GM12878 (cell line): ENCODE measurements at regions not wholly inside any gene's neighbourhood (a gene's known extent, or its start where the extent isn't known, plus 50 kb on each side); places are given as distances from the start of the nearest gene placed in this dataset.

Source experiments
- ATAC-seq: fragments of 200-7000 bp; cut with Tn5 transposase; 3 replicates; pipeline ENCODE4 v1.9.1; 2020; ENCODE audit warnings: mild to moderate bottlenecking, moderate library complexity
- BruUV-seq: library from RNA; stranded (reverse); fragments of 400-500 nt; replicated peaks from 2 replicates; lab custom pipeline; 2021; lab: Mats Ljungman, UMichigan
- CTCF ChIA-PET: fragments of 300-600 bp; sonication (Branson Sonifier 250); formaldehyde crosslinking; extraction: SDS; loops from one replicate; lab custom pipeline; 2021; ENCODE audit warnings: inconsistent platforms; lab: Yijun Ruan, JAX
- POLR2A ChIA-PET: fragments of 350-600 bp; formaldehyde crosslinking; extraction: SDS; loops from one replicate; lab custom pipeline; 2021; ENCODE audit warnings: inconsistent platforms; lab: Charles Lee
- RAD21 ChIA-PET: fragments of 300-600 bp; sonication (Branson Sonifier 250); formaldehyde crosslinking; loops from one replicate; lab custom pipeline; 2023; ENCODE audit warnings: antibody characterized with exemption; ENCODE audit not compliant: unreplicated experiment; lab: Charles Lee
- SMC1A ChIA-PET: fragments of 300-600 bp; sonication (Branson Sonifier 250); formaldehyde crosslinking; loops from one replicate; lab custom pipeline; 2023; ENCODE audit not compliant: unreplicated experiment, uncharacterized antibody; lab: Charles Lee
- DNase-seq: peaks from one replicate; pipeline ENCODE4 v3.0.0-alpha.2; 2011; ENCODE audit warnings: low read depth, low spot score
- FAIRE-seq: peaks from 3 replicates; lab custom pipeline; 2011; peaks lifted over from hg19 to GRCh38; lab: Jason Lieb, UNC
- H2AFZ ChIP-seq: 2 replicates; pipeline ENCODE4 v1.6.0; 2011; ENCODE audit warnings: low read depth, low read length, control low read depth; ENCODE audit not compliant: control insufficient read depth
- H3K27ac ChIP-seq: 2 replicates; pipeline ENCODE4 v1.5.1; 2011; ENCODE audit warnings: control low read depth; ENCODE audit not compliant: control insufficient read depth, insufficient read depth
- H3K27me3 ChIP-seq, 2 experiments: replicated peaks in 1 of 2; 2 replicates each; pipeline versions ENCODE4 v1.6.0 to v1.6.1; 2011; ENCODE audit warnings: low read length in 1 of 2; ENCODE audit not compliant: control insufficient read depth in 2 of 2, insufficient read depth in 2 of 2
- H3K36me3 ChIP-seq, 2 experiments: 2 replicates each; pipeline ENCODE4 v1.5.1; 2011; ENCODE audit warnings: low read length in 1 of 2; ENCODE audit not compliant: control insufficient read depth in 2 of 2, insufficient read depth in 2 of 2
- H3K4me1 ChIP-seq: 2 replicates; pipeline ENCODE4 v1.6.1; 2011; ENCODE audit warnings: mild to moderate bottlenecking, low read length, moderate library complexity, mixed read lengths; ENCODE audit not compliant: control insufficient read depth, insufficient read depth
- H3K4me2 ChIP-seq: 2 replicates; pipeline ENCODE4 v1.6.0; 2011; ENCODE audit warnings: control low read depth; ENCODE audit not compliant: control insufficient read depth, insufficient read depth
- H3K4me3 ChIP-seq: fragments of 200-600 bp; sonication (generic); 2 replicates; pipeline ENCODE4 v1.5.1; 2016
- H3K79me2 ChIP-seq: 2 replicates; pipeline ENCODE4 v1.6.0; 2011; ENCODE audit warnings: low read length; ENCODE audit not compliant: control insufficient read depth, insufficient read depth
- H3K9ac ChIP-seq: 2 replicates; pipeline ENCODE4 v1.8.0; 2011; ENCODE audit warnings: low read length, control low read depth, mixed read lengths; ENCODE audit not compliant: control insufficient read depth, insufficient read depth
- H3K9me3 ChIP-seq: replicated peaks from 3 replicates; pipeline ENCODE4 v1.5.1; 2011; ENCODE audit warnings: mild to moderate bottlenecking, low read length; ENCODE audit not compliant: control insufficient read depth, insufficient read depth
- H4K20me1 ChIP-seq: 2 replicates; pipeline ENCODE4 v1.6.0; 2011; ENCODE audit not compliant: control insufficient read depth, insufficient read depth
- ETV6 ChIP-seq, 2 experiments: fragments of 450-650 bp in 1 of 2; IDR thresholded peaks in 1 of 2; conservative IDR thresholded peaks in 1 of 2; 2 replicates each; pipeline ENCODE4 v1.6.1; 2014; ENCODE audit warnings: antibody characterized with exemption in 1 of 2, borderline replicate concordance in 1 of 2, low read depth in 1 of 2, mild to moderate bottlenecking in 1 of 2, moderate library complexity in 1 of 2
- LARP7 ChIP-seq: fragments of 450-650 bp; IDR thresholded peaks from 2 replicates; pipeline ENCODE4 v1.6.1; 2017; ENCODE audit warnings: mild to moderate bottlenecking
- MEF2B ChIP-seq: fragments of 450-650 bp; IDR thresholded peaks from 2 replicates; pipeline ENCODE4 v1.6.1; 2018; ENCODE audit warnings: mild to moderate bottlenecking, moderate library complexity; ENCODE audit not compliant: partially characterized antibody, poor library complexity, severe bottlenecking
- NR2C1 ChIP-seq: fragments of 450-650 bp; IDR thresholded peaks from 2 replicates; pipeline ENCODE4 v1.6.1; 2017; ENCODE audit warnings: antibody characterized with exemption, mild to moderate bottlenecking, moderate library complexity
- NR2C2 ChIP-seq: IDR thresholded peaks from 2 replicates; pipeline ENCODE4 v1.6.1; 2011; ENCODE audit warnings: borderline replicate concordance, low read depth; ENCODE audit not compliant: control insufficient read depth, insufficient read length
- NR2F1 ChIP-seq: fragments of 450-650 bp; conservative IDR thresholded peaks from 2 replicates; pipeline ENCODE4 v1.6.1; 2017; ENCODE audit warnings: mild to moderate bottlenecking
- PAX8 ChIP-seq: fragments of 450-650 bp; IDR thresholded peaks from 2 replicates; pipeline ENCODE4 v1.6.1; 2017; ENCODE audit warnings: mild to moderate bottlenecking, moderate library complexity
- POLR2AphosphoS2 ChIP-seq: IDR thresholded peaks from 2 replicates; pipeline ENCODE4 v1.6.1; 2011; ENCODE audit warnings: low read depth, mild to moderate bottlenecking, low read length, improper control_type of control experiment, moderate library complexity
- RCOR1 ChIP-seq: conservative IDR thresholded peaks from 2 replicates; pipeline ENCODE4 v1.6.1; 2012; ENCODE audit warnings: low read depth, low read length, improper control_type of control experiment
- SREBF1 ChIP-seq: IDR thresholded peaks from 2 replicates; pipeline ENCODE4 v1.6.1; 2012; ENCODE audit warnings: mild to moderate bottlenecking, low read length
- STAT1 ChIP-seq: fragments of 450-650 bp; conservative IDR thresholded peaks from 2 replicates; pipeline ENCODE4 v1.6.1; 2014; ENCODE audit warnings: antibody characterized with exemption, mild to moderate bottlenecking
- WGBS: methylation state at CpG from one replicate; pipeline ENCODE4 v1.1.6; 2016; ENCODE audit warnings: low lambda C conversion rate; ENCODE audit not compliant: insufficient replicate concordance, insufficient coverage; ENCODE audit errors: missing lambda C conversion rate; 5-methylcytosine and 5-hydroxymethylcytosine counted together
- in situ Hi-C: fragments of 300-500 bp; cut with MboI; formaldehyde crosslinking; loops from 9 replicates; pipeline ENCODE4 v1.14.3; 2018; ENCODE audit warnings: mixed read lengths
- intact Hi-C: fragments of 100-400 bp; cut with micrococcal nuclease; formaldehyde crosslinking; loops from one replicate; pipeline ENCODE4 v1.14.2; 2022; ENCODE audit not compliant: unreplicated experiment
- TF ChIP-seq, protein P1 (sequence below): fragments of 450-650 bp; IDR thresholded peaks from 2 replicates; pipeline ENCODE4 v1.6.1; 2017; ENCODE audit warnings: mild to moderate bottlenecking, moderate library complexity

DNA sequence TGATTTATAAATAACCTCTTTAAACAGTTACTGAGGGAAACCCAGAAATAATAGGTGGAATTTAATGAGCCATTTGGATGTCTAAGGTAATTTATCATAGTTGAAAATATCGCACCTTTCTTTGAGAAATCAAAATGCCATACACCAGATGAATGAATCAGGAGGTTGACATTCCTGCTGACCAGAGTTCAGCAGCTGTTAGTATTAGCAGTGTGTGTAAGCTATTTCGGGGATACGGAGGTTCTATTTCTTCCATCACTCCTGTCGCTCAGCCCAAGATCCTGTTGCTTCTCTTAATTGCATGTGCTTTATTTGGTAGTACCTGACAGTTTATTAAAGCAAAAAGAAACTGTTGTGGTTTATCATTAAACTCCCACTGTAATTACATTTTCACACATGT, 67.1 kb downstream of the HDGFL1 start:
- no peak overlapping the region for H3K27ac ChIP-seq
- no peaks in the 10 kb centered on the region for H3K27me3 ChIP-seq
- WGBS = 66% methylated on average over 4 of the region's 4 CpGs
- H3K79me2 ChIP-seq = no peaks in the 10 kb centered on the region
- ChIA-PET SMC1A (no interaction called here), POLR2A (interaction anchor here (1.0 kb wide), 1 partner anchor 9 kb away, joined by 3 read pairs; no protein-coding TSS in a partner anchor), RAD21 (no interaction called here), CTCF (no interaction called here)
- H3K4me3 ChIP-seq = no peak overlapping the region
- no peak overlapping the region for H2AFZ ChIP-seq
- H3K9ac ChIP-seq = no peak overlapping the region
- DNase-seq (no peak), FAIRE-seq (no peak), ATAC-seq (no peak)
- TF ChIP-seq, protein P1, sequence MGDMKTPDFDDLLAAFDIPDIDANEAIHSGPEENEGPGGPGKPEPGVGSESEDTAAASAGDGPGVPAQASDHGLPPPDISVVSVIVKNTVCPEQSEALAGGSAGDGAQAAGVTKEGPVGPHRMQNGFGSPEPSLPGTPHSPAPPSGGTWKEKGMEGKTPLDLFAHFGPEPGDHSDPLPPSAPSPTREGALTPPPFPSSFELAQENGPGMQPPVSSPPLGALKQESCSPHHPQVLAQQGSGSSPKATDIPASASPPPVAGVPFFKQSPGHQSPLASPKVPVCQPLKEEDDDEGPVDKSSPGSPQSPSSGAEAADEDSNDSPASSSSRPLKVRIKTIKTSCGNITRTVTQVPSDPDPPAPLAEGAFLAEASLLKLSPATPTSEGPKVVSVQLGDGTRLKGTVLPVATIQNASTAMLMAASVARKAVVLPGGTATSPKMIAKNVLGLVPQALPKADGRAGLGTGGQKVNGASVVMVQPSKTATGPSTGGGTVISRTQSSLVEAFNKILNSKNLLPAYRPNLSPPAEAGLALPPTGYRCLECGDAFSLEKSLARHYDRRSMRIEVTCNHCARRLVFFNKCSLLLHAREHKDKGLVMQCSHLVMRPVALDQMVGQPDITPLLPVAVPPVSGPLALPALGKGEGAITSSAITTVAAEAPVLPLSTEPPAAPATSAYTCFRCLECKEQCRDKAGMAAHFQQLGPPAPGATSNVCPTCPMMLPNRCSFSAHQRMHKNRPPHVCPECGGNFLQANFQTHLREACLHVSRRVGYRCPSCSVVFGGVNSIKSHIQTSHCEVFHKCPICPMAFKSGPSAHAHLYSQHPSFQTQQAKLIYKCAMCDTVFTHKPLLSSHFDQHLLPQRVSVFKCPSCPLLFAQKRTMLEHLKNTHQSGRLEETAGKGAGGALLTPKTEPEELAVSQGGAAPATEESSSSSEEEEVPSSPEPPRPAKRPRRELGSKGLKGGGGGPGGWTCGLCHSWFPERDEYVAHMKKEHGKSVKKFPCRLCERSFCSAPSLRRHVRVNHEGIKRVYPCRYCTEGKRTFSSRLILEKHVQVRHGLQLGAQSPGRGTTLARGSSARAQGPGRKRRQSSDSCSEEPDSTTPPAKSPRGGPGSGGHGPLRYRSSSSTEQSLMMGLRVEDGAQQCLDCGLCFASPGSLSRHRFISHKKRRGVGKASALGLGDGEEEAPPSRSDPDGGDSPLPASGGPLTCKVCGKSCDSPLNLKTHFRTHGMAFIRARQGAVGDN = no peak
- no peak for TF ChIP-seq LARP7
- no peak for TF ChIP-seq PAX8
- no peak for TF ChIP-seq RCOR1
- no peak for TF ChIP-seq STAT1
- no peak for TF ChIP-seq MEF2B
- no peak for TF ChIP-seq NR2C2
- TF ChIP-seq POLR2AphosphoS2 = no peak
- no peak for TF ChIP-seq ETV6 (conservative IDR thresholded peaks at IDR 0.05 in 1 of 2, IDR thresholded peaks at IDR 0.05 in 1 of 2; ENCODE audit: borderline replicate concordance in 1 of 2, low read depth in 1 of 2)
- no peak for TF ChIP-seq NR2F1
- TF ChIP-seq NR2C1 = no peak
- no peak for TF ChIP-seq SREBF1
- H3K36me3 ChIP-seq = no peaks in the 10 kb centered on the region
- H3K4me1 ChIP-seq = no peaks in the 10 kb centered on the region
- in situ Hi-C loops = no loop called here
- H3K4me2 ChIP-seq = no peak overlapping the region
- no peaks in the 10 kb centered on the region for H4K20me1 ChIP-seq
- no TSS peak for BruUV-seq
- intact Hi-C loops = no loop called here
- H3K9me3 ChIP-seq = no peaks in the 10 kb centered on the region
